ENCODE measurements at regions not wholly inside any gene's neighbourhood (a gene's known extent, or its start where the extent isn't known, plus 50 kb on each side); places are given as distances from the start of the nearest gene placed in this dataset.

DNA sequence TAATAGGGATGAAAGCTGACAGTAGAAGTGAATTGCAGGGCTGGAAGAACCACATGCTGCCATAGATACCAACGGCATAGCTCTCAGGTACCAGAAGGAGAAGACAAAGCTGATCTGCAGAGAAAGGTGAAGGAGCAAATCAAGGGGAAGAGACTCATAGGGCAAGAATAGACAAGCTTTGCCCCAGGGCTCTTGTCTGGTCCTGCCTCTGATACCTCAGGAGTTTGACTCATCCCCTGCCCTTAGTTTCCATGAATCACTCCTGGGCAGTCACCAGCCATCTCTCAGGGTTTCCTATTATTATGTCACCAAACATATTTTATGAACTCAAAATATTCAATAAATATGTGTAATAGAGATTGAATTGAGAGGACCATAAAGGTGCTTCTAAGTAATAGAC is 800.9 kb downstream of the DNAH5 start:
- TF ChIP-seq, protein P1, sequence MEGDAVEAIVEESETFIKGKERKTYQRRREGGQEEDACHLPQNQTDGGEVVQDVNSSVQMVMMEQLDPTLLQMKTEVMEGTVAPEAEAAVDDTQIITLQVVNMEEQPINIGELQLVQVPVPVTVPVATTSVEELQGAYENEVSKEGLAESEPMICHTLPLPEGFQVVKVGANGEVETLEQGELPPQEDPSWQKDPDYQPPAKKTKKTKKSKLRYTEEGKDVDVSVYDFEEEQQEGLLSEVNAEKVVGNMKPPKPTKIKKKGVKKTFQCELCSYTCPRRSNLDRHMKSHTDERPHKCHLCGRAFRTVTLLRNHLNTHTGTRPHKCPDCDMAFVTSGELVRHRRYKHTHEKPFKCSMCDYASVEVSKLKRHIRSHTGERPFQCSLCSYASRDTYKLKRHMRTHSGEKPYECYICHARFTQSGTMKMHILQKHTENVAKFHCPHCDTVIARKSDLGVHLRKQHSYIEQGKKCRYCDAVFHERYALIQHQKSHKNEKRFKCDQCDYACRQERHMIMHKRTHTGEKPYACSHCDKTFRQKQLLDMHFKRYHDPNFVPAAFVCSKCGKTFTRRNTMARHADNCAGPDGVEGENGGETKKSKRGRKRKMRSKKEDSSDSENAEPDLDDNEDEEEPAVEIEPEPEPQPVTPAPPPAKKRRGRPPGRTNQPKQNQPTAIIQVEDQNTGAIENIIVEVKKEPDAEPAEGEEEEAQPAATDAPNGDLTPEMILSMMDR (conservative IDR thresholded peaks at IDR 0.05), result no peak
- no peak for TF ChIP-seq ZFX (IDR thresholded peaks at IDR 0.05)
